Endothelial cell (in vitro differentiated cells): ENCODE measurements at regions not wholly inside any gene's neighbourhood (a gene's known extent, or its start where the extent isn't known, plus 50 kb on each side); places are given as distances from the start of the nearest gene placed in this dataset.

ENCODE experiments used
- DNase-seq: peaks from one replicate; pipeline ENCODE4 v3.0.0; 2021; ENCODE audit warnings: low spot score
- H3K27ac Mint-ChIP-seq: one replicate; pipeline ENCODE4 v1.8.0; 2021; ENCODE audit warnings: mixed read lengths, inconsistent platforms; ENCODE audit not compliant: unreplicated experiment
- H3K27me3 Mint-ChIP-seq: one replicate; pipeline ENCODE4 v1.8.0; 2021; ENCODE audit warnings: mild to moderate bottlenecking, moderate library complexity, mixed read lengths, inconsistent platforms; ENCODE audit not compliant: unreplicated experiment
- H3K36me3 Mint-ChIP-seq: one replicate; pipeline ENCODE4 v1.8.0; 2021; ENCODE audit warnings: mild to moderate bottlenecking, low read depth, mixed read lengths, inconsistent platforms; ENCODE audit not compliant: unreplicated experiment
- H3K4me1 Mint-ChIP-seq: one replicate; pipeline ENCODE4 v1.8.0; 2021; ENCODE audit warnings: mild to moderate bottlenecking, mixed read lengths, inconsistent platforms; ENCODE audit not compliant: unreplicated experiment
- H3K4me3 Mint-ChIP-seq: one replicate; pipeline ENCODE4 v1.8.0; 2021; ENCODE audit warnings: mild to moderate bottlenecking, mixed read lengths, inconsistent platforms; ENCODE audit not compliant: unreplicated experiment
- H3K9me3 Mint-ChIP-seq: one replicate; pipeline ENCODE4 v1.8.0; 2021; ENCODE audit warnings: mixed read lengths, inconsistent platforms; ENCODE audit not compliant: unreplicated experiment
- CTCF ChIP-seq: fragments of 200-600 bp; sonication (generic); IDR thresholded peaks from one replicate; pipeline ENCODE4 v1.5.0; 2021; ENCODE audit warnings: antibody characterized with exemption; ENCODE audit not compliant: unreplicated experiment

GRCh38 chrX:54695816-54696487 is 102.1 kb downstream of the ITIH6 start:
- no peaks in the 10 kb centered on the region for H3K36me3 Mint-ChIP-seq
- H3K9me3 Mint-ChIP-seq, result no peaks in the 10 kb centered on the region
- no peak overlapping the region for H3K27ac Mint-ChIP-seq
- no peak for DNase-seq
- peaks cover 2% of the 10 kb centered on the region for H3K27me3 Mint-ChIP-seq
- no peak for TF ChIP-seq CTCF
- no peak overlapping the region for H3K4me3 Mint-ChIP-seq
- peaks cover 9% of the 10 kb centered on the region for H3K4me1 Mint-ChIP-seq
